PC-9 (cell line): ENCODE measurements at regions not wholly inside any gene's neighbourhood (a gene's known extent, or its start where the extent isn't known, plus 50 kb on each side); places are given as distances from the start of the nearest gene placed in this dataset.
"Not testable (repeated sequence)": the region's sequence is repeated elsewhere in the genome, so short reads cannot be mapped to it uniquely, and the experiment has no call there.

Experiments used
- BruUV-seq: library from RNA; stranded (reverse); fragments of 400-500 nt; replicated peaks from 2 replicates; lab custom pipeline; 2021; lab: Mats Ljungman, UMichigan
- CTCF ChIA-PET: fragments of 300-600 bp; sonication (Branson Sonifier 250); formaldehyde crosslinking; loops from one replicate; lab custom pipeline; 2022; ENCODE audit warnings: antibody characterized with exemption; lab: Charles Lee
- POLR2A ChIA-PET: fragments of 300-600 bp; sonication (Branson Sonifier 250); formaldehyde crosslinking; loops from one replicate; lab custom pipeline; 2022; ENCODE audit warnings: antibody characterized with exemption; ENCODE audit not compliant: unreplicated experiment; lab: Charles Lee
- DNase-seq, 2 experiments: peaks; one replicate each; pipeline versions ENCODE4 v3.0.0 to v3.0.0-alpha.2; 2015 to 2022; ENCODE audit warnings: mixed read lengths in 1 of 2
- H2AFZ ChIP-seq: fragments of 200-600 bp; sonication (generic); 2 replicates; pipeline ENCODE4 v1.8.1; 2017; ENCODE audit warnings: antibody characterized with exemption
- H3F3A ChIP-seq: fragments of 200-600 bp; sonication (generic); 2 replicates; pipeline ENCODE4 v1.8.1; 2017; ENCODE audit warnings: antibody characterized with exemption, mild to moderate bottlenecking, low read depth; ENCODE audit not compliant: insufficient read depth
- H3K27ac ChIP-seq: fragments of 200-600 bp; sonication (generic); 2 replicates; pipeline ENCODE4 v1.6.1; 2016; ENCODE audit warnings: mixed run types
- H3K27me3 ChIP-seq: fragments of 200-600 bp; sonication (generic); 2 replicates; pipeline ENCODE4 v1.6.1; 2016; ENCODE audit warnings: low read depth, mixed run types; ENCODE audit not compliant: insufficient read depth
- H3K36me3 ChIP-seq: fragments of 200-600 bp; sonication (generic); 2 replicates; pipeline ENCODE4 v1.6.1; 2016; ENCODE audit warnings: low read depth, mixed run types
- H3K4me1 ChIP-seq: fragments of 200-600 bp; sonication (generic); replicated peaks from 2 replicates; pipeline ENCODE4 v1.6.1; 2016; ENCODE audit warnings: mixed run types; ENCODE audit not compliant: insufficient read depth
- H3K4me2 ChIP-seq: fragments of 200-600 bp; sonication (generic); 2 replicates; pipeline ENCODE4 v1.6.1; 2017; ENCODE audit warnings: mixed run types
- H3K4me3 ChIP-seq: fragments of 200-600 bp; sonication (generic); 2 replicates; pipeline ENCODE4 v1.6.1; 2016; ENCODE audit warnings: mixed run types
- H3K79me2 ChIP-seq: fragments of 200-600 bp; sonication (generic); 2 replicates; pipeline ENCODE4 v1.6.1; 2017; ENCODE audit warnings: low read depth, mixed run types
- H3K9me2 ChIP-seq: fragments of 200-600 bp; sonication (generic); 2 replicates; pipeline ENCODE4 v1.8.1; 2017; ENCODE audit warnings: mild to moderate bottlenecking; ENCODE audit not compliant: insufficient read depth
- H3K9me3 ChIP-seq: fragments of 200-600 bp; sonication (generic); 2 replicates; pipeline ENCODE4 v1.8.1; 2016; ENCODE audit warnings: low read depth; ENCODE audit not compliant: insufficient read depth
- H4K20me1 ChIP-seq: fragments of 200-600 bp; sonication (generic); 2 replicates; pipeline ENCODE4 v1.8.1; 2017; ENCODE audit not compliant: insufficient read depth
- CTCF ChIP-seq: fragments of 200-600 bp; sonication (generic); conservative IDR thresholded peaks from 2 replicates; pipeline ENCODE4 v1.6.1; 2017; ENCODE audit warnings: mixed run types, antibody characterized with exemption, mild to moderate bottlenecking, moderate library complexity
- EZH2 ChIP-seq: fragments of 200-600 bp; sonication (generic); IDR thresholded peaks from 2 replicates; pipeline ENCODE4 v1.8.0; 2017; ENCODE audit warnings: antibody characterized with exemption, low read depth
- intact Hi-C: fragments of 100-400 bp; cut with micrococcal nuclease; formaldehyde crosslinking; loops from one replicate; pipeline ENCODE4 v1.10.0; 2022; ENCODE audit not compliant: unreplicated experiment

GRCh38 chr7:47179812-47180515 is 401.9 kb downstream of the TNS3 start:
- Histone ChIP-seq H3K27ac (no peak overlapping the region), H2AFZ (no peak overlapping the region), H3K9me2 (no peaks in the 10 kb centered on the region), H3K9me3 (no peaks in the 10 kb centered on the region), H3K36me3 (no peaks in the 10 kb centered on the region), H3F3A (no peaks in the 10 kb centered on the region), H3K4me3 (no peak overlapping the region), H3K4me1 (no peaks in the 10 kb centered on the region), H4K20me1 (no peaks in the 10 kb centered on the region), H3K4me2 (no peak overlapping the region), H3K27me3 (peaks cover 8% of the 10 kb centered on the region; the same call in 1 of the 2 replicates), H3K79me2 (no peaks in the 10 kb centered on the region)
- POLR2A ChIA-PET, result interaction anchor here (1.0 kb wide), 1 partner anchor 1258 kb away, joined by 5 read pairs; no protein-coding TSS in a partner anchor
- intact Hi-C loops, result loop anchor here (1.0 to 10.0 kb wide), 6 partner anchors 72 to 1289 kb away; no protein-coding TSS in a partner anchor
- peak; percentile 97 for TF ChIP-seq CTCF
- TF ChIP-seq EZH2, result no peak
- CTCF ChIA-PET, result interaction anchor here (0.6 kb wide), 1 partner anchor 755 kb away, joined by 3 read pairs; no protein-coding TSS in a partner anchor
- no TSS peak for BruUV-seq
- DNase-seq, result peak; percentile 44 to 75

- H3K9me3 ChIP-seq, H2AFZ ChIP-seq, H3K9me2 ChIP-seq, H3K4me2 ChIP-seq, H3K36me3 ChIP-seq, DNase-seq, BruUV-seq, H3K4me1 ChIP-seq, H3K4me3 ChIP-seq, H4K20me1 ChIP-seq, H3F3A ChIP-seq, POLR2A ChIA-PET, H3K27me3 ChIP-seq, H3K79me2 ChIP-seq, H3K27ac ChIP-seq: not testable (repeated sequence)
- intact Hi-C loops, result loop anchor here (10.0 kb wide), 1 partner anchor 608 kb away; no protein-coding TSS in a partner anchor
- CTCF ChIA-PET, result interaction anchor here (0.5 kb wide), 1 partner anchor 385 kb away, joined by 4 read pairs; no protein-coding TSS in a partner anchor
These were observed 409.0 kb downstream of the TNS3 start for GRCh38 chr7:47172602-47173539.

- TF ChIP-seq CTCF (peak; percentile 60), EZH2 (no peak)
- Histone ChIP-seq H4K20me1 (no peaks in the 10 kb centered on the region), H3F3A (no peaks in the 10 kb centered on the region), H2AFZ (no peak overlapping the region), H3K27ac (no peak overlapping the region), H3K79me2 (no peaks in the 10 kb centered on the region), H3K9me2 (no peaks in the 10 kb centered on the region), H3K4me3 (no peak overlapping the region), H3K27me3 (peaks cover 4% of the 10 kb centered on the region), H3K4me2 (no peak overlapping the region), H3K36me3 (no peaks in the 10 kb centered on the region; the same call in 1 of the 2 replicates), H3K4me1 (no peaks in the 10 kb centered on the region), H3K9me3 (no peaks in the 10 kb centered on the region)
- CTCF ChIA-PET, result no interaction called here
- BruUV-seq, result no TSS peak
- DNase-seq, result no peak
- POLR2A ChIA-PET, result no interaction called here
- intact Hi-C loops, result loop anchor here (10.0 kb wide), 1 partner anchor 606 kb away; no protein-coding TSS in a partner anchor
These were observed 411.4 kb downstream of the TNS3 start for GRCh38 chr7:47170516-47170915.
